ENCODE measurements at regions not wholly inside any gene's neighbourhood (a gene's known extent, or its start where the extent isn't known, plus 50 kb on each side); places are given as distances from the start of the nearest gene placed in this dataset.

DNA sequence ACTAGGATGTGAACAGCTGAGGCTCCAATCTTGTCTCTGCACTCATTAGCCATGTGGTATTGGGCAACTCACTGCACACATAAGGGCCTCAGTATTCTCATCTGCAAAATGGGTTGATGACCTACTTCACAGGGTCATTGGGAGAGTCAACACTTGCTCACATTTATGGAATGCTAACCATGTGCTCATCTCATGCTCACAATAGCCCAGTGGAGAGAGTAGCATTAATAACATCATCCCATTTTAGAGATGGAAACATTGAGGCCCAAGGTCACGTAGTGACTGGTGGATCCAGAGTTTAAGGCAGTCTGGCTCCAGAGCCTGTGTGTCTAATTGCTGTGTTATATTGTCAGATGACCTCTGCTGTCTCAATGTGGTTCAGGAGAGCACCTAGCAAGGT, 270.2 kb upstream of the SRRM4 start:
- no peak overlapping the region for H3K4me3 ChIP-seq
- 0% methylated on average over 1 of the region's 1 CpG for WGBS (ENCODE audit: insufficient coverage, low coverage, missing lambda C conversion rate)
- DNase-seq (ENCODE audit: extremely low read depth in 1 of 4, low spot score in 3 of 4) (no peak), FAIRE-seq (no peak), ATAC-seq (no peak)
- TF ChIP-seq RBM25 (IDR thresholded peaks at IDR 0.05; ENCODE audit: low read depth, low read length, severe bottlenecking) (peak; percentile 75), BCOR (IDR thresholded peaks at IDR 0.05) (peak; percentile 31; the same call in 1 of the 2 replicates), MCM5 (IDR thresholded peaks at IDR 0.05; ENCODE audit: low read depth) (no peak), MAZ (CRISPR knock-in tag; conservative IDR thresholded peaks at IDR 0.05 in 1 of 2, IDR thresholded peaks at IDR 0.05 in 1 of 2) (no peak), SMC3 (conservative IDR thresholded peaks at IDR 0.05; ENCODE audit: insufficient read depth, low read depth, low read length) (no peak), FOXA3 (CRISPR knock-in tag; conservative IDR thresholded peaks at IDR 0.05 in 1 of 2, IDR thresholded peaks at IDR 0.05 in 1 of 2) (no peak), ZSCAN29 (IDR thresholded peaks at IDR 0.05) (no peak), ZNF551 (CRISPR knock-in tag; IDR thresholded peaks at IDR 0.05) (no peak), ZNF3 (CRISPR knock-in tag; IDR thresholded peaks at IDR 0.05) (no peak), E2F3 (CRISPR knock-in tag; IDR thresholded peaks at IDR 0.05) (no peak), ESRRA (IDR thresholded peaks at IDR 0.05; ENCODE audit: borderline replicate concordance, low read depth) (peak; percentile 96), ADNP (tag; IDR thresholded peaks at IDR 0.05) (peak; percentile 74), ZNF316 (IDR thresholded peaks at IDR 0.05) (no peak), MYC (IDR thresholded peaks at IDR 0.05; ENCODE audit: low read depth, low read length) (no peak), MYC (CRISPR knock-in tag; IDR thresholded peaks at IDR 0.05; ENCODE audit: borderline replicate concordance, low read depth) (no peak), TRIM24 (IDR thresholded peaks at IDR 0.05) (no peak), STAT5A (IDR thresholded peaks at IDR 0.05; ENCODE audit: borderline replicate concordance, low read length) (no peak)
- no peak overlapping the region for H2AFZ ChIP-seq (ENCODE audit: low read depth, low read length)
- H3K4me1 ChIP-seq (replicated peaks in 1 of 2; ENCODE audit: control insufficient read depth in 2 of 2, insufficient read depth in 2 of 2, low read length in 2 of 2), result no peaks in the 10 kb centered on the region
- intact Hi-C loops (cut with micrococcal nuclease) (no loop called here), in situ Hi-C loops (cut with MboI) (no loop called here)
- no peaks in the 10 kb centered on the region for H4K20me1 ChIP-seq (replicated peaks; ENCODE audit: control insufficient read depth, insufficient read depth, low read length)
- no peaks in the 10 kb centered on the region for H3K9me3 ChIP-seq (replicated peaks; ENCODE audit: control insufficient read depth, insufficient read depth, low read depth, low read length)
- H3K9me1 ChIP-seq (ENCODE audit: control insufficient read depth, insufficient read depth, low read length), result no peaks in the 10 kb centered on the region
- no peak overlapping the region for H3K4me2 ChIP-seq (ENCODE audit: insufficient read depth, low read length)
- no peak overlapping the region for H3K9ac ChIP-seq (ENCODE audit: insufficient read depth in 1 of 2, low read depth in 2 of 2, low read length in 2 of 2)
- POLR2A ChIA-PET, result interaction anchor here (0.9 kb wide), 1 partner anchor 104 kb away, joined by 4 read pairs; no protein-coding TSS in a partner anchor
- no TSS peak for BruUV-seq (replicated peaks)
- H3K36me3 ChIP-seq (ENCODE audit: control insufficient read depth, insufficient read depth, low read length), result no peaks in the 10 kb centered on the region
- no peaks in the 10 kb centered on the region for H3K27me3 ChIP-seq (ENCODE audit: control insufficient read depth in 2 of 2, insufficient read depth in 2 of 2, low read length in 2 of 2)
- H3K79me2 ChIP-seq (ENCODE audit: control insufficient read depth, insufficient read depth, low read length), result no peaks in the 10 kb centered on the region
- H3K27ac ChIP-seq (ENCODE audit: extremely low read depth, low read depth, low read length), result no peak overlapping the region
- CTCF ChIA-PET (ENCODE audit: low intra/inter-chr PET ratio), result no interaction called here
